ENCODE measurements at regions not wholly inside any gene's neighbourhood (a gene's known extent, or its start where the extent isn't known, plus 50 kb on each side); places are given as distances from the start of the nearest gene placed in this dataset.

GRCh38 chr18:28767727-28768211 is 590.8 kb upstream of the CDH2 start:
- TF ChIP-seq POLR2A (IDR thresholded peaks at IDR 0.05) (no peak), EP300 (IDR thresholded peaks at IDR 0.05) (no peak)
- TF ChIP-seq, protein P1, sequence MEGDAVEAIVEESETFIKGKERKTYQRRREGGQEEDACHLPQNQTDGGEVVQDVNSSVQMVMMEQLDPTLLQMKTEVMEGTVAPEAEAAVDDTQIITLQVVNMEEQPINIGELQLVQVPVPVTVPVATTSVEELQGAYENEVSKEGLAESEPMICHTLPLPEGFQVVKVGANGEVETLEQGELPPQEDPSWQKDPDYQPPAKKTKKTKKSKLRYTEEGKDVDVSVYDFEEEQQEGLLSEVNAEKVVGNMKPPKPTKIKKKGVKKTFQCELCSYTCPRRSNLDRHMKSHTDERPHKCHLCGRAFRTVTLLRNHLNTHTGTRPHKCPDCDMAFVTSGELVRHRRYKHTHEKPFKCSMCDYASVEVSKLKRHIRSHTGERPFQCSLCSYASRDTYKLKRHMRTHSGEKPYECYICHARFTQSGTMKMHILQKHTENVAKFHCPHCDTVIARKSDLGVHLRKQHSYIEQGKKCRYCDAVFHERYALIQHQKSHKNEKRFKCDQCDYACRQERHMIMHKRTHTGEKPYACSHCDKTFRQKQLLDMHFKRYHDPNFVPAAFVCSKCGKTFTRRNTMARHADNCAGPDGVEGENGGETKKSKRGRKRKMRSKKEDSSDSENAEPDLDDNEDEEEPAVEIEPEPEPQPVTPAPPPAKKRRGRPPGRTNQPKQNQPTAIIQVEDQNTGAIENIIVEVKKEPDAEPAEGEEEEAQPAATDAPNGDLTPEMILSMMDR (IDR thresholded peaks at IDR 0.05) = no peak
